SK-N-SH (cell line): ENCODE measurements at regions not wholly inside any gene's neighbourhood (a gene's known extent, or its start where the extent isn't known, plus 50 kb on each side); places are given as distances from the start of the nearest gene placed in this dataset.

Experiments used
- CTCF ChIA-PET: fragments of 300-600, 350-600 bp; formaldehyde crosslinking; extraction: SDS; loops from one replicate; lab custom pipeline; 2021; lab: Yijun Ruan, JAX
- POLR2A ChIA-PET: fragments of 350-600 bp; sonication (Branson Sonifier 250); formaldehyde crosslinking; extraction: SDS; loops from one replicate; lab custom pipeline; 2020; ENCODE audit warnings: antibody characterized with exemption, inconsistent platforms; lab: Yijun Ruan, JAX
- DNase-seq: peaks from one replicate; pipeline ENCODE4 v3.0.0; 2012
- H2AFZ ChIP-seq: fragments of 200-600 bp; sonication (generic); 2 replicates; pipeline ENCODE4 v1.8.1; 2016; ENCODE audit warnings: antibody characterized with exemption, mild to moderate bottlenecking, low read depth
- H3F3A ChIP-seq: fragments of 200-600 bp; sonication (generic); replicated peaks from 2 replicates; pipeline ENCODE3; 2016; ENCODE audit warnings: antibody characterized with exemption, mild to moderate bottlenecking; ENCODE audit not compliant: insufficient read depth
- H3K27ac ChIP-seq, 2 experiments: fragments of 200-500 bp in 1 of 2; fragments of 200-600 bp in 1 of 2; sonication (Bioruptor generic) in 1 of 2; sonication (generic), shearing (Covaris generic) in 1 of 2; 2 replicates each; pipeline versions ENCODE4 v1.5.1 to v1.6.1; 2014 to 2016; ENCODE audit warnings: low read depth in 2 of 2, inconsistent platforms in 1 of 2, low read length in 1 of 2, mild to moderate bottlenecking in 1 of 2, mixed read lengths in 1 of 2
- H3K27me3 ChIP-seq: fragments of 200-600 bp; sonication (generic), shearing (Covaris generic); 2 replicates; pipeline ENCODE4 v1.6.1; 2016; ENCODE audit warnings: mixed run types; ENCODE audit not compliant: insufficient read depth
- H3K36me3 ChIP-seq, 2 experiments: fragments of 200-500 bp in 1 of 2; fragments of 200-600 bp in 1 of 2; sonication (Bioruptor generic) in 1 of 2; sonication (generic) in 1 of 2; replicated peaks in 1 of 2; 2 replicates each; pipeline versions ENCODE3 to v1.5.1; 2014 to 2016; ENCODE audit warnings: low read length in 1 of 2, mild to moderate bottlenecking in 1 of 2; ENCODE audit not compliant: insufficient read depth in 2 of 2, control insufficient read depth in 1 of 2
- H3K4me1 ChIP-seq, 2 experiments: fragments of 200-500 bp in 1 of 2; fragments of 200-600 bp in 1 of 2; sonication (Bioruptor generic) in 1 of 2; sonication (generic), shearing (Covaris generic) in 1 of 2; 2 replicates each; pipeline versions ENCODE4 v1.5.1 to v1.6.1; 2014 to 2016; ENCODE audit warnings: low read depth in 1 of 2, low read length in 1 of 2, mixed run types in 1 of 2; ENCODE audit not compliant: insufficient read depth in 2 of 2, control insufficient read depth in 1 of 2
- H3K4me2 ChIP-seq: fragments of 200-600 bp; sonication (generic), shearing (Covaris generic); 2 replicates; pipeline ENCODE4 v1.6.1; 2017; ENCODE audit warnings: mixed run types
- H3K4me3 ChIP-seq, 2 experiments: fragments of 200-500 bp in 1 of 2; fragments of 200-600 bp in 1 of 2; sonication (Bioruptor generic) in 1 of 2; sonication (generic), shearing (Covaris generic) in 1 of 2; 2 replicates each; pipeline versions ENCODE4 v1.5.1 to v1.8.1; 2014 to 2016; ENCODE audit warnings: low read depth in 2 of 2, inconsistent platforms in 1 of 2, low read length in 1 of 2, mild to moderate bottlenecking in 1 of 2, mixed read lengths in 1 of 2, moderate library complexity in 1 of 2
- H3K79me2 ChIP-seq: fragments of 200-600 bp; sonication (generic); 2 replicates; pipeline ENCODE4 v1.8.1; 2017; ENCODE audit warnings: mild to moderate bottlenecking; ENCODE audit not compliant: insufficient read depth
- H3K9ac ChIP-seq: fragments of 200-600 bp; sonication (generic); 2 replicates; pipeline ENCODE4 v1.6.1; 2017; ENCODE audit warnings: mixed run types
- H3K9me2 ChIP-seq: fragments of 200-600 bp; sonication (generic); 2 replicates; pipeline ENCODE4 v1.6.1; 2017; ENCODE audit warnings: mixed run types
- H3K9me3 ChIP-seq: fragments of 200-600 bp; sonication (generic); 2 replicates; pipeline ENCODE4 v1.6.1; 2017; ENCODE audit warnings: mixed run types, mild to moderate bottlenecking, moderate library complexity
- H4K20me1 ChIP-seq: fragments of 200-600 bp; sonication (generic); 2 replicates; pipeline ENCODE4 v1.6.1; 2017; ENCODE audit warnings: mild to moderate bottlenecking, mixed run types; ENCODE audit not compliant: insufficient read depth
- CHD2 ChIP-seq: fragments of 150-350 bp; IDR thresholded peaks from 2 replicates; pipeline ENCODE4 v1.6.1; 2018; ENCODE audit warnings: low read length; ENCODE audit not compliant: partially characterized antibody
- GATA2 ChIP-seq: sonication (generic); formaldehyde crosslinking; IDR thresholded peaks from 2 replicates; pipeline ENCODE4 v1.5.0; 2020; ENCODE audit warnings: mild to moderate bottlenecking, missing genetic modification reagents
- NFIC ChIP-seq: IDR thresholded peaks from 2 replicates; pipeline ENCODE4 v1.4.0; 2012; ENCODE audit warnings: borderline replicate concordance
- RAD21 ChIP-seq: IDR thresholded peaks from 2 replicates; pipeline ENCODE4 v1.6.1; 2012; ENCODE audit warnings: mild to moderate bottlenecking, low read length
- SMC3 ChIP-seq: IDR thresholded peaks from 2 replicates; pipeline ENCODE4 v1.6.1; 2012; ENCODE audit warnings: low read depth, low read length, improper control_type of control experiment
- TCF12 ChIP-seq: IDR thresholded peaks from 2 replicates; pipeline ENCODE4 v1.4.0; 2012
- ZBTB33 ChIP-seq: IDR thresholded peaks from 2 replicates; pipeline ENCODE4 v1.4.0; 2012; ENCODE audit warnings: low read depth, borderline replicate concordance
- WGBS: methylation state at CpG from one replicate; pipeline ENCODE4 v1.1.6; 2017; ENCODE audit warnings: low lambda C conversion rate; 5-methylcytosine and 5-hydroxymethylcytosine counted together
- TF ChIP-seq, protein P1 (sequence below): IDR thresholded peaks from 2 replicates; pipeline ENCODE4 v1.4.0; 2012; ENCODE audit warnings: low read depth, borderline replicate concordance
- TF ChIP-seq, protein P2 (sequence below): fragments of 200-600 bp; sonication (generic); IDR thresholded peaks from 2 replicates; pipeline ENCODE4 v1.6.1; 2017; ENCODE audit warnings: antibody characterized with exemption, mild to moderate bottlenecking, moderate library complexity

GRCh38 chr4:37130465-37130864, 114.1 kb upstream of the NWD2 start:
- whole genome bisulfite sequencing: 5% methylated on average over 2 of the region's 2 CpGs
- Histone ChIP-seq H3K27me3 (no peaks in the 10 kb centered on the region), H3K27ac (no peak overlapping the region), H3K4me2 (no peak overlapping the region), H3K36me3 (no peaks in the 10 kb centered on the region), H3K79me2 (no peaks in the 10 kb centered on the region), H3K4me3 (no peak overlapping the region), H3K4me1 (no peaks in the 10 kb centered on the region), H4K20me1 (no peaks in the 10 kb centered on the region), H3K9ac (no peak overlapping the region), H3K9me3 (no peaks in the 10 kb centered on the region), H3K9me2 (no peaks in the 10 kb centered on the region), H2AFZ (no peak overlapping the region)
- DNase-seq: no peak
- ChIA-PET CTCF (no interaction called here), POLR2A (no interaction called here)
- TF ChIP-seq CHD2 (no peak), RAD21 (no peak), GATA2 (CRISPR knock-in tag) (no peak), ZBTB33 (no peak), TCF12 (no peak), NFIC (no peak)
- TF ChIP-seq, protein P1, sequence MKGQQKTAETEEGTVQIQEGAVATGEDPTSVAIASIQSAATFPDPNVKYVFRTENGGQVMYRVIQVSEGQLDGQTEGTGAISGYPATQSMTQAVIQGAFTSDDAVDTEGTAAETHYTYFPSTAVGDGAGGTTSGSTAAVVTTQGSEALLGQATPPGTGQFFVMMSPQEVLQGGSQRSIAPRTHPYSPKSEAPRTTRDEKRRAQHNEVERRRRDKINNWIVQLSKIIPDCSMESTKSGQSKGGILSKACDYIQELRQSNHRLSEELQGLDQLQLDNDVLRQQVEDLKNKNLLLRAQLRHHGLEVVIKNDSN: no peak
- TF ChIP-seq, all 33 proteins: peak for 0
- no peaks in the 10 kb centered on the region for H3F3A ChIP-seq

- H3F3A ChIP-seq: no peaks in the 10 kb centered on the region
- DNase-seq: peak; percentile 2
- no peak for TF ChIP-seq RAD21
- TF ChIP-seq, protein P2, sequence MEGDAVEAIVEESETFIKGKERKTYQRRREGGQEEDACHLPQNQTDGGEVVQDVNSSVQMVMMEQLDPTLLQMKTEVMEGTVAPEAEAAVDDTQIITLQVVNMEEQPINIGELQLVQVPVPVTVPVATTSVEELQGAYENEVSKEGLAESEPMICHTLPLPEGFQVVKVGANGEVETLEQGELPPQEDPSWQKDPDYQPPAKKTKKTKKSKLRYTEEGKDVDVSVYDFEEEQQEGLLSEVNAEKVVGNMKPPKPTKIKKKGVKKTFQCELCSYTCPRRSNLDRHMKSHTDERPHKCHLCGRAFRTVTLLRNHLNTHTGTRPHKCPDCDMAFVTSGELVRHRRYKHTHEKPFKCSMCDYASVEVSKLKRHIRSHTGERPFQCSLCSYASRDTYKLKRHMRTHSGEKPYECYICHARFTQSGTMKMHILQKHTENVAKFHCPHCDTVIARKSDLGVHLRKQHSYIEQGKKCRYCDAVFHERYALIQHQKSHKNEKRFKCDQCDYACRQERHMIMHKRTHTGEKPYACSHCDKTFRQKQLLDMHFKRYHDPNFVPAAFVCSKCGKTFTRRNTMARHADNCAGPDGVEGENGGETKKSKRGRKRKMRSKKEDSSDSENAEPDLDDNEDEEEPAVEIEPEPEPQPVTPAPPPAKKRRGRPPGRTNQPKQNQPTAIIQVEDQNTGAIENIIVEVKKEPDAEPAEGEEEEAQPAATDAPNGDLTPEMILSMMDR: peak; percentile 27; the same call in 1 of the 2 replicates
- no peak for TF ChIP-seq SMC3
- TF ChIP-seq, all 33 proteins: peak for 1
- Histone ChIP-seq H3K4me1 (no peaks in the 10 kb centered on the region), H3K79me2 (no peaks in the 10 kb centered on the region), H3K9ac (no peak overlapping the region), H3K4me3 (no peak overlapping the region), H2AFZ (no peak overlapping the region), H3K4me2 (no peak overlapping the region), H3K36me3 (no peaks in the 10 kb centered on the region), H4K20me1 (no peaks in the 10 kb centered on the region), H3K27me3 (no peaks in the 10 kb centered on the region), H3K9me3 (no peaks in the 10 kb centered on the region), H3K27ac (no peak overlapping the region), H3K9me2 (no peaks in the 10 kb centered on the region)
- POLR2A ChIA-PET: no interaction called here
- CTCF ChIA-PET: no interaction called here
Measured at GRCh38 chr4:37132351-37132974, 112.1 kb upstream of the NWD2 start.
